Muscle layer of duodenum (tissue), 2 donors: ENCODE measurements at regions not wholly inside any gene's neighbourhood (a gene's known extent, or its start where the extent isn't known, plus 50 kb on each side); places are given as distances from the start of the nearest gene placed in this dataset.

Source experiments
- H3K27ac ChIP-seq: one replicate; pipeline ENCODE4 v1.7.0; 2013; ENCODE audit warnings: mild to moderate bottlenecking, low read length
- H3K27me3 ChIP-seq: one replicate; pipeline ENCODE4 v1.7.0; 2013; ENCODE audit warnings: low read depth, mild to moderate bottlenecking, control low read depth, low read length
- H3K36me3 ChIP-seq, 2 donors: one replicate each; pipeline ENCODE4 v1.7.0; 2013; ENCODE audit warnings: low read length in 2 of 2, control low read depth in 1 of 2, mild to moderate bottlenecking in 1 of 2; ENCODE audit not compliant: insufficient read depth in 2 of 2, control insufficient read depth in 1 of 2
- H3K4me1 ChIP-seq, 2 donors: one replicate each; pipeline ENCODE4 v1.7.0; 2013; ENCODE audit warnings: low read length in 2 of 2, mild to moderate bottlenecking in 2 of 2, control low read depth in 1 of 2, moderate library complexity in 1 of 2; ENCODE audit not compliant: insufficient read depth in 2 of 2, control insufficient read depth in 1 of 2
- H3K4me3 ChIP-seq, 2 donors: one replicate each; pipeline ENCODE4 v1.7.0; 2013; ENCODE audit warnings: low read length in 2 of 2, low read depth in 1 of 2, mild to moderate bottlenecking in 1 of 2
- H3K9me3 ChIP-seq, 2 donors: one replicate each; pipeline ENCODE4 v1.7.0; 2013; ENCODE audit warnings: low read length in 2 of 2, control low read depth in 1 of 2, mild to moderate bottlenecking in 1 of 2; ENCODE audit not compliant: control insufficient read depth in 1 of 2
- donor health status: healthy.

DNA sequence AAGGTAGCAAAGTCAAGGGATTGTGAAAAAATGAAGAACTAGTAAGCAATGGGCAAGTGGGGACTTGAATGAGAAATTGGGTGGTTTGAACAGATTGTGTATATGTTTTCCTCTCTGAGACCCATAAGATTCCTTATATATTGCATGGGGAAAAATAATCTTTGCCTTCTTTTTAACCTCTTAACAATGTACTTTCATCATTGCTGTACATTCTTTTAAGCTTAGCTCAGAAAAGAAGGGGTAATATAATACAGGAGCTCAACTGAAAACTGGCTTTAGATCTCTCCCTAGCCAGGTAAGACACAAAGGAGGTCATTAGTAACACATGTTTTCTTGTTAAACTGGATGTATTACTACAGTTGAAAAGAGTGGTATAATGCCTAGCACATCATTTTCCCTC is 287.2 kb downstream of the RNF144B start:
- H3K9me3 ChIP-seq, result peaks cover 0 to 3% of the 10 kb centered on the region in 2 donors
- H3K27ac ChIP-seq, result no peak overlapping the region
- no peaks in the 10 kb centered on the region for H3K4me1 ChIP-seq
- no peak overlapping the region for H3K4me3 ChIP-seq
- H3K36me3 ChIP-seq, result no peaks in the 10 kb centered on the region
- H3K27me3 ChIP-seq, result no peaks in the 10 kb centered on the region

DNA sequence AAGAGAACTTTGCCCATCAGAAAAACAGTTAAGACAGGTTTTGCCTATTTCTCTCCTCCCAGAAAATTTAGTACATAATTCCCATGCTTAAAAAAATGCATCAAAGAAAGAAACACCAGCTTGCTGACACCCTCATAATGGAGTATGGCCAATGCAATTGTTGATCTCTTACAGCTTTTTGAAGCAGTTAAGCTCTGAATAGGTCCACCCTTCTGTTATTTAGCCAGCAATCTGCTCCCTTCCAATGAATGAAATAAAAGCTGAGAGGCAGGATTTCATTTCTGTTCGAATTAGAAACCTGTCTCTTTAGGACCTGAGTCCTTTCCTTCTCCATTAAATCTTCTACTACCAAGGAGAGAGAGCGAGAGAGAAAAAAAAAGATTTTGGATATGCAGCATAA is 288.7 kb downstream of the RNF144B start:
- Histone ChIP-seq H3K4me1 (no peaks in the 10 kb centered on the region), H3K27me3 (no peaks in the 10 kb centered on the region), H3K27ac (no peak overlapping the region), H3K36me3 (no peaks in the 10 kb centered on the region), H3K9me3 (peaks cover 0 to 3% of the 10 kb centered on the region in 2 donors), H3K4me3 (no peak overlapping the region)

DNA sequence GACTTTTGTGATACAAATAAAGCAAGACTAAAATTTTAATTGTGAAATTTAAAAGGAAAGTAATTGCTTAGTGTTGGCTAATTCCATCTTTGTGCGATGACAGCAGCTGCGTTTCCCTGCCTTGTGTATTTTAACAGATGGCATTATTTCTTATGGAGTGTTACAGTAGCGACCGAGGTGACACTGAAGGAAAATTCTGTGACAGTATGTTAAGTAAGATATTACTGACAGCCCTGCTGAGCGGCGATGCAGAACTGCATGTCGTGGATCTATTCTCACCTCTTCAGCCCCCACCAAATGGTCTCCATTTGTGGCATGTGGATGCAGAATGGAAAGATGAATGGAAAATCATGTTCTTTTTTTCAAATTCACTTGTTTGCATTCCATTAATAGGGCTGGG is 289.4 kb downstream of the RNF144B start:
- Histone ChIP-seq H3K36me3 (no peaks in the 10 kb centered on the region), H3K4me3 (no peak overlapping the region), H3K27ac (no peak overlapping the region), H3K4me1 (no peaks in the 10 kb centered on the region), H3K27me3 (no peaks in the 10 kb centered on the region), H3K9me3 (peaks cover 0 to 3% of the 10 kb centered on the region in 2 donors)

DNA sequence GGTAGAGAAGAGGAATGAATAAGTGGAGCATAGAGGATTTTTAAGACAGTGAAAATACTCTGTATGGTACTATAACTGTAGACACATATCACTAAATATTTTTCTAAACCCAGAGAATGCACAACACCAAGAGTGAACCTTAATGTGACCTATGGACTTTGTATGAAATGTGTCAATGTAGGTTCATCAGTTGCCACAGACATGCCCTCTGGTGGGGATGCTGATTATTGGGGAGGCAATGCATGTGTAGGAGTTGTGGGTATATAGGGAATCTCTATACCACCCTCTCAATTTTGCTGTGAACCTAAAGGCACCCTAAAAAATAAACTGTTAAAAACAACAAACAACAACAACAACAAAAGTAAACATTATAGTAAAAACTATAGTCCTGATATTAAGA is 293.7 kb downstream of the RNF144B start:
- Histone ChIP-seq H3K27me3 (no peaks in the 10 kb centered on the region), H3K36me3 (no peaks in the 10 kb centered on the region), H3K9me3 (peaks cover 0 to 3% of the 10 kb centered on the region in 2 donors), H3K4me1 (no peaks in the 10 kb centered on the region), H3K4me3 (no peak overlapping the region), H3K27ac (no peak overlapping the region)

DNA sequence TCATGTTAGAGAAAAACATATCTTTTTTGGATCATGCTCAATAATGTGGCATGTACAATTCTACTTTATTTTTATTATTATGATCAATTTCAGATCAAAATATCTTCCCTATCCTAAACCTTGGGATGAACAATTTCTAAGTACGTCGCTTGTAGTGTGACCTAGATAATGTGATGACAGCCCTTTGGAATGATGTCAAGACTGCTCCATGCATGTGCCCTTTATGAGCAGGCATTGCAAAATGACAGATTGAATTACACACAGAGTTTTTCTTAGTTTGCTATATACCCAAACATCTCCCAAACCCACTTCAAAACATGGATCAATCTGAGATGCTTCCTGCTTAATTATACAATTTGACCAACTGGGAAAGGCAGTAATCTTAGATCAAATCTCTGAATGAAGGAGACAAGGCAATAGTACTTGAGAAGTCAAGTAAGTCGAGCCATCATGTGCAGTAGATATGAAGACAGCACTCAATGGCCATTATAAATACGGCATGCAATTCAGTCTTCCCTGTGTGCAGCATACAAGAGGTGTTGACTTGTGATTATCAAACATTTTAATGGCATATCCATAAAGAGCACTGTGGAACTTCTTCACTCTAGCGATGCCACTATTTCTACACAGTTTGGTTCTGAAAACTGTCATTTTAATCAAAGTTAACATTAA is 294.8 kb downstream of the RNF144B start:
- Histone ChIP-seq H3K27ac (no peak overlapping the region), H3K9me3 (peaks cover 0 to 3% of the 10 kb centered on the region in 2 donors), H3K36me3 (no peaks in the 10 kb centered on the region), H3K4me3 (no peak overlapping the region), H3K4me1 (no peaks in the 10 kb centered on the region), H3K27me3 (no peaks in the 10 kb centered on the region)

DNA sequence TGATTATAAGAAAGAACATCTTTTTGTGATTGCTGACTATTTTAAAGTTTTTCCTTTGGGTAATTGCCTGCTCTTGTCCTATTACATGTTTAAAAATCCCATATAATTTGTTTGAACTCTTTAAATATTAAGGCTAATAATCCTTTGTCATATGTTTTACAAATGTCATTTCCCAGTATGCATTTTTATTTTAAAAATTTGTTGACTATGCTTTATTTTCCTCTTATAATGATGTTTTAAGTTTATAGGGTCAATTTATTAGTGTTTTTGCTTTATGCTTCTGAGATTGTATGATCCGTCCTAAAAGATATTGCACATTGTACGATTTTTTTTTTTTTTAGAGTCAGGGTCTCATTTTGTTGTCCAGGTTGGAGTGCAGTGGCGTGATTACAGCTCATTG is 297.2 kb downstream of the RNF144B start:
- Histone ChIP-seq H3K36me3 (no peaks in the 10 kb centered on the region), H3K27ac (no peak overlapping the region), H3K4me3 (no peak overlapping the region), H3K4me1 (no peaks in the 10 kb centered on the region), H3K9me3 (no peaks in the 10 kb centered on the region), H3K27me3 (no peaks in the 10 kb centered on the region)

DNA sequence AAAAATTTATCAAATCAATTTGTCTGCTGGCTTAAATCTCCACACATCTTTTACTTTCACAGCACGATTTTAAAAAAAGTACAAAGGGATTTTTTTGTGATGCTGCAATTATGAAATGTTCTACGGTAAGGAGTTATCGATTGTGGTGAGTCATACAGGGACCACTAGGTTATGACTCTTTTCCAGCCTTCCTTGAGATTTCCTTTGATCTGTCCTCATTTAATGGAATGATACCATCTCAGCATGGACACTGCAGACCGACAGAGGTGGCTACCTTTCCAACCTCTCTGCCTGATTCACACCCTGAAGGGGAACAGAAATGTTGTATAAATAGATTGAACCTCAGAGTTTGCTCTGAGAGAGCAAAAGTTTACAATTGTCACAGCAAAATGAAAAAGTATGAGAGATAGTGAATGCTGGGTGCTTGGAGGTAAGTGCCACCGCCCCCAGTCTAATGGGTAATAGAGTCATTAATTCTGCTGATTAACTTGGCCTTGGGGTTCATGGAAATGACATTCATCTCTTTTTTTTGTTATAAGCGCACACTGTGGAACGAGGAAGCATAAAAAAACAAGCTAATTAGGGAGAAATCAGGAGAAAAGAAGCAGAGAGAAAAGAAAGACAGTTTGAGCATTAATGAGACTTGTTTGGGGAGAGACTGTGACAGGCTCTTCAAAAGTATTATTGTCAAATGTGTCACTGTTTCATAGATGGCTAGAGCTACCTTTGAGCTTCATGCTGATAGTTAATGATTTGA is 306.0 kb downstream of the RNF144B start:
- no peak overlapping the region for H3K4me3 ChIP-seq
- no peaks in the 10 kb centered on the region for H3K9me3 ChIP-seq
- H3K4me1 ChIP-seq, result no peaks in the 10 kb centered on the region
- H3K27me3 ChIP-seq, result no peaks in the 10 kb centered on the region
- no peak overlapping the region for H3K27ac ChIP-seq
- H3K36me3 ChIP-seq, result no peaks in the 10 kb centered on the region

DNA sequence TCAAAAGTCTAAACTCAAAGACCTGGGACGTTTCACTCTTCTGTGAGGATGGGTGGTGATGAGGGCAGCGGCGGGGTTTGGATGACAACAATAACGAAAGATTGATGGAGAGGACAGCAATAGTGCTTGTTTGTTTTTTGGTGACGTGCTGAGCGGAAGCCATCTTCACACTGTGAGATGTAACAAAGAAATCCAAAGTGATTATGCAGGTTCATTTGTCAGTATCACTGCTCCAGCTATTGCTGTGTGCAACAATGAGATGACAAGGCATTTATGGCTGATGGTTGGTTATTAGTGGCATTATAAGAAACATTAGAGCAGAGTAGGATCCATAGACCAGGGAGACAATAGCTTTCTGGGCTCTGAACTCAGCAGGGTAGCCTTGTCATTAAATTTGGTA is 306.7 kb downstream of the RNF144B start:
- Histone ChIP-seq H3K36me3 (no peaks in the 10 kb centered on the region), H3K9me3 (no peaks in the 10 kb centered on the region), H3K27ac (no peak overlapping the region), H3K27me3 (no peaks in the 10 kb centered on the region), H3K4me3 (no peak overlapping the region), H3K4me1 (no peaks in the 10 kb centered on the region)

DNA sequence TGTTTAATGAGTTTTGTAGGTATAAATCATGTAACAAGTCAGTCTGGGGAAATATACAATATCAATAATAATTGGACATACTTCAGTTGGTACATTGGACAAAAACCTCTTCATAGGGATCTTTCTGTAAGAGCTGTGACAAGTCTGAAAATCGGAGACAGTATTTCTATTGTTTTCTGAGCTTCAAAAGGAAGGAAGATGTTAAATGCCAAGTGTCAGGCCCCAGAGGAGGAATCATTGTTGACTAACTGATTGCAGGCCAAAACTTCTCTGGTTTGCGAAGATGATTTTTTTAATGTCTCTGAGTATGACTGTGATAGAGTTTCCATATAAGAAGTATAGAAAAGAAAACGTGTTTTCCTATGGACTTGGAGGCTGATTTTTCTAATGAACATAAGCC is 316.4 kb downstream of the RNF144B start:
- H3K4me1 ChIP-seq, result no peaks in the 10 kb centered on the region
- no peaks in the 10 kb centered on the region for H3K36me3 ChIP-seq
- no peaks in the 10 kb centered on the region for H3K27me3 ChIP-seq
- no peaks in the 10 kb centered on the region for H3K9me3 ChIP-seq
- H3K4me3 ChIP-seq, result no peak overlapping the region
- no peak overlapping the region for H3K27ac ChIP-seq

DNA sequence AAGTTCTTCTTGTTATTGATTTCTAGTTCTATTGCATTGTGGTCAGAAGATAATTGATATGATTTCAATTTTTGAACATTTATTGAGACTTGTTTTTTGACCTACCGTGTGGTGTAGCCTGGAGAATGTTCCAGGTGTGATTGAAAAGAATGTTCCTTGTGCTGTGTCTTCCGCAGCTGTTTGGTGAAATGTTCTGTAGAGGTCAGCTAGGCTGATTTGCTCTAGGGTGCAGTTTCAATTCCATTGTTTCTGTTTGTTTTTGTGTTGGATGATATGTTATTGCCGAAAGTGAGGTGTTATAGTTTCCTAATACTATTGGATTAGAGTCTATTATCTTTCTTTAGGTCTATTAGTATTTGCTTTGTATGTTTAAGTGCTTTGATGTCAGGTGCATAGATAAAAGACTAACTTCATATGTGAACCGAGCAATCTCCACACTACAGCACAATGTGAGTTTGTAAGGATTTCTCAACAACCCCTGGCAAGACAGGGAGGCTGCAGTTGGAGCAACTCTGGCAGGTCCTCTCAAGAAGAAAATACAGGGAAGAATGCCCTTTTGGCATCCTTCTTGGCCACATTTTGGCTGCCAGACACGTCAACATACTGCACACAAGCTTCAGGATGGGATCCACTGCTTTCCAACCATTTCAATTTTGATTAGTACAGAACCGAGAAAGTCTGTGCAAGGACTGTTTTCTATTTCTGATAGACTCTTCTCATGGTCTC is 320.7 kb downstream of the RNF144B start:
- no peak overlapping the region for H3K27ac ChIP-seq
- no peaks in the 10 kb centered on the region for H3K9me3 ChIP-seq
- no peak overlapping the region for H3K4me3 ChIP-seq
- H3K36me3 ChIP-seq, result no peaks in the 10 kb centered on the region
- no peaks in the 10 kb centered on the region for H3K27me3 ChIP-seq
- no peaks in the 10 kb centered on the region for H3K4me1 ChIP-seq

DNA sequence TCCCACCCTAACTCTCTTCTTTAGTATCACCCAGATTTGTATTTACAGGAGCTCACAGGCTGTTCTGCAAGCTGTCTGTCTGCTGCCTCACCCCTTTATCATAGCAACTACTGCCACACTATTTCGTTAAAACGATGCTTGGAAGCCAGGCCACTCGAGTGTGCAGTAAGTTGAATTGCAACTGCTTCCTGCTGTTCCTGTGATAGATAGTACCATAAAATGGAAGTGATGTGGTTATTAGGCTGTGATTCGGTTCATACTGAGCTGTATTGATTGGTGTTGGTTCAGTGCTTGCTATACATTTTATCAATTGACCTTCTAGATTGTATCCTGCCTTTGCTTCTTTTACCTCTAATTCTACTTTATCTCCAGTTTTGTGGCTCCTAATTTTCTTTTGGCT is 325.4 kb downstream of the RNF144B start:
- Histone ChIP-seq H3K27ac (no peak overlapping the region), H3K4me1 (no peaks in the 10 kb centered on the region), H3K36me3 (no peaks in the 10 kb centered on the region), H3K27me3 (no peaks in the 10 kb centered on the region), H3K9me3 (peaks cover 0 to 2% of the 10 kb centered on the region in 2 donors), H3K4me3 (no peak overlapping the region)
